Astrocyte of the cerebellum (primary cell): ENCODE measurements at regions not wholly inside any gene's neighbourhood (a gene's known extent, or its start where the extent isn't known, plus 50 kb on each side); places are given as distances from the start of the nearest gene placed in this dataset.

ENCODE experiments used
- DNase-seq: peaks from one replicate; pipeline ENCODE4 v3.0.0-alpha.2; 2011; ENCODE audit warnings: low read depth
- H3K4me3 ChIP-seq: 2 replicates; pipeline ENCODE4 v1.5.1; 2011; ENCODE audit warnings: mild to moderate bottlenecking, low read depth, low read length, moderate library complexity
- in situ Hi-C: cut with HindIII; loops from 2 replicates; pipeline ENCODE4 v1.10.0; 2017; ENCODE audit warnings: low sequenced_read_pairs
- TF ChIP-seq, protein P1 (sequence below): IDR thresholded peaks from 2 replicates; pipeline ENCODE4 v1.5.1; 2012; ENCODE audit warnings: low read length, low read depth, moderate library complexity, mild to moderate bottlenecking; ENCODE audit errors: missing control alignments

DNA sequence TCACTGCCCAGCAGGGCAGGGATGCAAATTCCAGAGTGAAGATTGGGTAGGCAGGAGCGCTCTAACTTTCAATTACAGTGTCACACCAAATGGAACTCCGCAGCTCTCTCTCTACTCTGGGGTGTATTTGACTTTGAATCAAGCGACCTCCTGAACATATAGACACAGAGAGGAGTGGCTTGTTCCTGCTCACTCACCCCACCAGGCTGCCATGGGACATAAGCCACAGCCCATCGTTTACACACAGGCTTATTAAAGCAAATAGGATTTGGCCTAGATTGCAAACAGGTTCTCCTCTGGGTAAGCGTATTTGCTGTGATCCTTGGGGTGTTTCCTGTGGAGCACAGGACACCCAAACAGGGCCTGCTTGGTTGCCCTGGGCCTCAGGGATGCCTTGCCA lies 281.6 kb upstream of the CCL2 start:
- DNase-seq = no peak
- H3K4me3 ChIP-seq = no peak overlapping the region
- TF ChIP-seq, protein P1, sequence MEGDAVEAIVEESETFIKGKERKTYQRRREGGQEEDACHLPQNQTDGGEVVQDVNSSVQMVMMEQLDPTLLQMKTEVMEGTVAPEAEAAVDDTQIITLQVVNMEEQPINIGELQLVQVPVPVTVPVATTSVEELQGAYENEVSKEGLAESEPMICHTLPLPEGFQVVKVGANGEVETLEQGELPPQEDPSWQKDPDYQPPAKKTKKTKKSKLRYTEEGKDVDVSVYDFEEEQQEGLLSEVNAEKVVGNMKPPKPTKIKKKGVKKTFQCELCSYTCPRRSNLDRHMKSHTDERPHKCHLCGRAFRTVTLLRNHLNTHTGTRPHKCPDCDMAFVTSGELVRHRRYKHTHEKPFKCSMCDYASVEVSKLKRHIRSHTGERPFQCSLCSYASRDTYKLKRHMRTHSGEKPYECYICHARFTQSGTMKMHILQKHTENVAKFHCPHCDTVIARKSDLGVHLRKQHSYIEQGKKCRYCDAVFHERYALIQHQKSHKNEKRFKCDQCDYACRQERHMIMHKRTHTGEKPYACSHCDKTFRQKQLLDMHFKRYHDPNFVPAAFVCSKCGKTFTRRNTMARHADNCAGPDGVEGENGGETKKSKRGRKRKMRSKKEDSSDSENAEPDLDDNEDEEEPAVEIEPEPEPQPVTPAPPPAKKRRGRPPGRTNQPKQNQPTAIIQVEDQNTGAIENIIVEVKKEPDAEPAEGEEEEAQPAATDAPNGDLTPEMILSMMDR = no peak
- in situ Hi-C loops = no loop called here

DNA sequence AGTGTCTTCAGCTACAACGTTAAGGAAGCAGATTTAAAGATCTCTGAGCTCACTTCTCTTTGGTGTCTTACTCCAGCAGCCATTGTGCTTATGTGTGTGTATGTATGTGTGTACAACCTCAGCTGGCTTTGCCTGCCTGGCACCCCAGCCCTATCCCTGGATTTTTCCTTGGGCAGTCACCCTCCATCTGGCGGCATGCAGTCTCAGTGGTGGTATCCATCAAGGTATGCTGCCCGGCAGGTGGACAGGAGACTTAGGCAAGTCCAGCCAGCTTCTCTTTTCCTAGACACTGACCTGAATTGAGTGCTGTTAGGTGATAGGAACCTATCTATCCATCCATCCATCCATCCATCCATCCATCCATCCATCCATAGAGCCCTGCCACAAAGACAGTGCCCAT lies 280.8 kb upstream of the CCL2 start:
- DNase-seq = no peak
- H3K4me3 ChIP-seq = no peak overlapping the region
- TF ChIP-seq, protein P1 = no peak
- in situ Hi-C loops = no loop called here

DNA sequence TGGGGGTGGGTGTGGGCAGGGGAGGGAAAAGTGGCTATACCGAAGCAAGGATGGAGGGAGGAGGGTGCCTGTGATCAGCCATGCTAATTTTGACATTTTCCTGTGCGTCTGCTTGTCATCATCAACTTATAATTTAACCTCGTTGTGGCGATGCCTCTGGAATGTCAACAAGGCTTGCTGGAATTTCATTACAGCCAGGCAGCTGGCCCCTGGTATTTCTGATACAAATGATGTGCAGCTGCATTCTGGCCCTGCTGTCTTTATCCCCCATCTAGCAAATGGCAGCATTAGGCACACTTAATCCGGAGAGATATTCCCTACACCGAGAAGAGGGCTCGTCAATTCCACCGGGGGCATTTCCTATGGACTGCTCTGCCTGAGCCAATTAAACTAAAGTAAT lies 278.3 kb upstream of the CCL2 start:
- TF ChIP-seq, protein P1 = no peak
- in situ Hi-C loops = no loop called here

DNA sequence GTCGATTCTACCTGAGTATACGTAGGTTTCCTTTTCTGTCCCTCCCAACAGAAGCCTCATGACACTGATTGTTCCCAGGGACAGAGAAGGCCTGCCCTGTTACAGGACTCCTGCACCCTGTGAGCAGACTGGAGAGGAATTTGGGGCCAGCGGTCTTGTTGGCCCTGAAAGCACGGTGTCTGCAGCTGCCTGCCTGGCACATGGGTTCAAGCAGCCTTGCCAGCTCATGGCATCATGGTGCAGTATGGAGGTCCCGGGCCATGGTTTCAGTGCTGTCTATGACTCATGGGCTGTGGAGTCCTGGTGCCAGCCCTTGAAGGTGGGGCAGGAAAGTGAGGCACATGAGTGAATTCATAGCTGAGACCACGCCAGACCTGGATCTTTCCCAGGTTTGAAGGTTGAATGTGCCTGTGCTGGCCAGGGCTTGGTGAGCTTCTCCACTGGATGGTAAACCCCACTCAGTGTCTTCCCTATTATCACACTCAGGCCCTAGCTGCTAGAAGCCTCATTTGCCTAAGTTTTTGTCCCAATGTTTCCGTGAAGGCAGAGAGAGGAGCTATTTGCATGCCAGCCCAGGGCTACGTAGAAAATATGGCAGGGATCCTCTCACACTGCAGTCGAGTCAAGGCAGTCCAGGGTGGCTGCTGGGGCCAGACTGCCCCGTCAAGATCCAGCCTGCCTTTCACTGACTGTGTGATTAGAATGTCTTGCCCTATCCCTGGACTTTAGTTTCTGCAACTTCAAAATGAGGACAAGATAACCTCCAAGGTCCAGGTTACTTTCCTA lies 277.2 kb upstream of the CCL2 start:
- in situ Hi-C loops = no loop called here

More for the DNA sequence above, 278.3 kb upstream of the CCL2 start:
- H3K4me3 ChIP-seq = no peak overlapping the region
- DNase-seq = no peak

DNA sequence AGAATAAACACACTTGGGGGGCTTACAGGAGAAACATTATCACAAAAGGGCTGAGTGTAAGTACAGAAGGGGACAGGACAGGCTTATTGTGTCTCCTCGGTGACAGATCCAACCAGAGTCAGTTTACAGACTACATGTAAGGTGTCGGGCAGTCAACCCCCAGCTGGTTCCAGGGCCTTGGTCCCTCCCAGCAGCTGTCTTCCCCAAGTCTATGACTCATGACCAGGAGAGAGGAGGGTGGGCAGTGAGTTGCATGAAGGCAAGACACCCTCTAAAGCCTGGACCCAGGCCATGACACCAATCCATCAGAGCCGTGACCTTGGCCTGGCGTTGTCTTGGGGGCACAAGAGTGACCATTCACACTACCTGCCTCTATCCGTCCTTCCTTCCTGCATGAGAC lies 276.2 kb upstream of the CCL2 start:
- in situ Hi-C loops = no loop called here
- TF ChIP-seq, protein P1 = no peak
- no peak overlapping the region for H3K4me3 ChIP-seq
- no peak for DNase-seq

More for the DNA sequence above, 277.2 kb upstream of the CCL2 start:
- TF ChIP-seq, protein P1 = no peak
- no peak for DNase-seq
- no peak overlapping the region for H3K4me3 ChIP-seq

GRCh38 chr17:33980193-33980592 lies 274.9 kb upstream of the CCL2 start:
- no peak for DNase-seq
- in situ Hi-C loops = no loop called here
- TF ChIP-seq, protein P1 = no peak
- H3K4me3 ChIP-seq = no peak overlapping the region
